ENCODE measurements at regions not wholly inside any gene's neighbourhood (a gene's known extent, or its start where the extent isn't known, plus 50 kb on each side); places are given as distances from the start of the nearest gene placed in this dataset.
"Not testable (repeated sequence)": the region's sequence is repeated elsewhere in the genome, so short reads cannot be mapped to it uniquely, and the experiment has no call there.

DNA sequence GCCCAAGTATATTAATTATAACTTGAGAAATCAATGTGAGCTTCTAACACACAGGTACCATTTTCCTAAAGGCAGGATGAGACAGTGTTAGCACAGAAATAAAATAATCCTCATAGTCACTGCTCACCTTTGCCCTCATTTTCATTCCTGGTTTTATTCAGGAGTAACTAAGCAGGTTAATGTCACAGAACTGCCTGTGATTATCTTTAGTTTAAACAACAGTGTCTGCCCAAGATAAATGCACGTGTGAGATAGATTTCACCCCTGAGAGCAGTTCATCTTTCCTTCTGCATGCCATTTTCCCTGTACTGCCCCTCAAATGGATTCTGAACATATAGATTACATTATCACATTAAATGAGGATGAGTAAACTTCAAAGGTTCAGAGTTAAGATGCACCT lies 250.7 kb downstream of the RMST start:
- FAIRE-seq (no peak), DNase-seq (ENCODE audit: low spot score) (no peak)

DNA sequence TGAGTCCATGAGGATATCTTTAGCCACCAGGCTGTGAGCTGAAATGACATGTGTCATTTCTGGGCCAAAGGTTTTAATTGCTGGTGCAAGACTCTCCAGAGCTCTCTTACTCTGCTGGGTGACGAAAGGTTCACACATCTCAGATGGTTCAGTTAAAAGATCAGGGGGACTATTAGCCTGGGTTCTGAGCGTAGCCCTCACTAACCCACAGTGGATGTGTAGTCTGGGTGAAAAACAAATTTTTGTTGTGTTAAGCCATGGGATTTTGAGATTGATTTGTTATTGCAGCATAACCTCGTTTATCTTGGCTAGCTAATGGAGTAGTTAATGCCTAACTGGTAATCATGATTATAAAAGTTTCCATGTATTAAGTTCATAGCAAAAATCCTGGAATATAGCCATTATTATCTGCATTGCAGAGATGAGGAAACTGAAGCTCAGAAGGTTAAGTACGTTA lies 251.5 kb downstream of the RMST start:
- no peak for FAIRE-seq
- DNase-seq (ENCODE audit: low spot score): no peak

DNA sequence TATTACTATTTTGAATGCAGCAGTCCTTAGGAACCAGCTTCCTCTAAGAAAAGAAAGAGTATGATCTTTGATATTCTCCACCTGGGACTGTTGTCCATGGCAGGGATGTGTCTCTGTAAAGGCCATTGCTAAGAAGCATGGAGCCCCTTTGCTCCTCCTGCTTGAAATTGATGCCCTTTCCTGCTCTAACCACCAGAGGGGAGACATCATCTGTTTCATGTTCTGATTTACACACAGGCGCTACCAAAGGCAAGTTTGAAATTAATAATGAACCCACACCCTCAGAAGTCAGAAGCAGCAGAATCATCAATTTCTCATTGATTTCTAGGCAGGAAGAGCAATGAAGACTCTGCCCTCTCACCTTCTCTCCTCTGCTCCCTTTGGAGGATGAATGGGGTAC lies 253.8 kb downstream of the RMST start:
- peak; percentile 8 for DNase-seq (ENCODE audit: low spot score)

DNA sequence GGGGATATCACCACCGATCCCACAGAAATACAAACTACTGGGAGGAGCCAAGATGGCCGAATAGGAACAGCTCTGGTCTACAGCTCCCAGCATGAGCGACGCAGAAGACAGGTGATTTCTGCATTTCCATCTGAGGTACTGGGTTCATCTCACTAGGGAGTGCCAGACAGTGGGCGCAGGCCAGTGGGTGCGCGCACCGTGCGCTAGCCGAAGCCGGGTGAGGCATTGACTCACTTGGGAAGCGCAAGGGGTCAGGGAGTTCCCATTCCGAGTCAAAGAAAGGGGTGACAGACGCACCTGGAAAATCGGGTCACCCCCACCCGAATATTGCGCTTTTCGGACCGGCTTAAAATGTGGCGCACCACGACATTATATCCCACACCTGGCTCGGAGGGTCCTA lies 261.2 kb downstream of the RMST start:
- not testable (repeated sequence) for DNase-seq (ENCODE audit: low spot score); FAIRE-seq

More for the DNA sequence above, 253.8 kb downstream of the RMST start:
- FAIRE-seq: no peak

DNA sequence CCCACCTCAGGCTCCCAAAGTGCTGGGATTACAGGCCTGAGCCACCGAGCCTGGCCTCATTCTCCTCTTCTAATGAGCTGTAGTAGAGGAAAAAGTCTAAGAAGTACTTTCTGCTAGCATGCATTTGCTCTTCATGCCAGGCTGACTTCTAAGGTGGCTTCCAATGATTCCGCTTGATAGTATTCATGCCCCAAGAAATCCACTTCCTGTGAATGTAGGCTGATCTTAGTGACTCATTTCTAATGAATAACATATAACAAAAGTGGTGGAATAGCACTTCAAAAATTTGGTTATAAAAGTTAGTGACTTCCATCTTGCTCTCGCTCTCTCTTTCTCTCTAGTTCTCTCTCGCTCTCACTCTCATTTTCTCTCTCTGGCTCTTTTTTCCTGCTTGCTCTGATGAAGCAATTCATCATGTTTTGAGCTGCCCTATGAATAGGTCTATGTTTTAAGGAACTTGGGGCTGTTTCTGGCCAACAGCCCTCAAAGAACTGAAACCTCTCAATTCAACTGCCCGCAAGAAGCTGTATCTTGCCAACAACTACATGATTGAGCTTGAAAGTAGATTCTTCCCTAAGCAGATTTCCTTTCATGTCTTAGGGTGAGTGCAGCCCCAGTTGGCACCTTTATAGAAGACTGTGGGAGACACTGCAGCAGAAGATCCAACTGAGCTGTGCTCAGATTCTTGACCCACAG lies 282.9 kb downstream of the RMST start:
- FAIRE-seq: no peak
- no peak for DNase-seq (ENCODE audit: low spot score)

DNA sequence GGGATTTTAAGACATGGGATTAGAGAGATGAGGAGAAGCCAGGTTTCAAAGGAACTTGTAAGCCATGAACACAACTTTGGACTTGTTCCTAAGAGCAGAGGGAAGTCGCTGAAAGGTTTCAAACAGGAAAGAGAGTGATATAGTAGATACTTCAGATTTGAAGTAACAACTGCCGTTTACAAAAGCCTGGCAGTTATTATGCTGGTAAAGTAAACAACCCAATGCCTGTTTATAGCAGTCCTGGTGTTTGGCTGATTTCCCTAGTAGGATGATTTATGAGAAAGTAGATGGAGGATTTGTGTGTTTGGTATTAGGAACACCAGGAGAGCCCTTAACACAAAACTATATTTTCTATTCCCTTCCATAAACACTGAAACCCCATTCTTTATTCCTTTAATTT lies 285.7 kb downstream of the RMST start:
- no peak for FAIRE-seq
- no peak for DNase-seq (ENCODE audit: low spot score)

DNA sequence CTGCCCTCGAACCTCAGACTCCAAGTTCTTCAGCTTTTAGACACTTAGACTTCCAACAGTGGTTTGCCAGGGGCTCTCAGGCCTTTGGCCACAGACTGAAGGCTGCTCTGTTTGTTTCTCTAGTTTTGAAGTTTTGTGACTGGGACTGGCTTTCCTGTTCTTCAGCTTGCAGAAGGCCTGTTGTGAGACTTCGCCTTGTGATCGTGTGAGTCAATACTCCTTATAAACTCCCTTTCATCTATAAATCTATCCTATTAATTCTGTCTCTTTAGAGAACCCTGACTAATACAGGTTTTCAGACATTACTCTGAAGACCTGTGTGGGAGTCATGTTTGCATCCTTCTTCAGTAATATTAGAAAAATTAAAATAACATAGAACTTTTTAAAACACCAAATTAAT lies 289.1 kb downstream of the RMST start:
- no peak for FAIRE-seq

DNA sequence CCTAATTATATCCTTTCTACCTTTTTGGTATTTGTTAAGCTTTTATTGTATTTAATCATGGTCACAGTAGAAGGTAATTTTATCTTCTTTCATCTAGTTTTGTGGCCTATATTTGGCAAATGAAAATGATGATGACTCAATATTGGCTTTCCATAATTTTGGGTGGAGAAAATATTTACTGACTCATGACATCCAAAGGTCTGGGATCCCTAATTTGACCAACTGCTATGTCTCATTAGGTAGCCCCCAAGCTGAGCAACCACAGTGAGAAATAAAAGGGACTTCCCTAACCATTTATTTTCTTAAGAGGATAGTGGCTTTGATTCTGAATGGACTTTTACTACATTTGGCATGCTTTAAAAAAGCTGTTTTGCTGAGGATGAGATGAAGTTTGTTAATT lies 289.5 kb downstream of the RMST start:
- no peak for FAIRE-seq
- DNase-seq (ENCODE audit: low spot score): no peak

More for the DNA sequence above, 289.1 kb downstream of the RMST start:
- DNase-seq (ENCODE audit: low spot score): no peak

DNA sequence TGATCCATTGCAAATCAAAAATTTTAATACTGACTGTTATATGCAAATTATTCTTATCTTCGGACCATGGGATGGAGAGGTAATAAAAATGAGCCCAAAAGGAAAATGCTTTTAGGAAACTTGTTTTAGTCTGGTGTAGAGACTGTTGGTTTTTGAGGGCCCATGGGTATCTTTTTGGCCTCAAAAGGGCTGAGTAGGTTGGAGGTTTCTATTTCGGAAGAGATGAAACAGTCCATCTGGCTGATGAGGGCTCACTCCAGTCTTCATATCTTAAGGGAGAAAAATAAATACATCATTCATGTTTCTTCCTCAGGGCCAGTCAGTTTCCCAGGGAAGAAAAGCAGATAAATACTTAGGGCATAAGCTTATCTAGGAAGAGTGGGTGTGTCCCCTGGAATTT lies 290.7 kb downstream of the RMST start:
- FAIRE-seq: no peak
- DNase-seq (ENCODE audit: low spot score): no peak

DNA sequence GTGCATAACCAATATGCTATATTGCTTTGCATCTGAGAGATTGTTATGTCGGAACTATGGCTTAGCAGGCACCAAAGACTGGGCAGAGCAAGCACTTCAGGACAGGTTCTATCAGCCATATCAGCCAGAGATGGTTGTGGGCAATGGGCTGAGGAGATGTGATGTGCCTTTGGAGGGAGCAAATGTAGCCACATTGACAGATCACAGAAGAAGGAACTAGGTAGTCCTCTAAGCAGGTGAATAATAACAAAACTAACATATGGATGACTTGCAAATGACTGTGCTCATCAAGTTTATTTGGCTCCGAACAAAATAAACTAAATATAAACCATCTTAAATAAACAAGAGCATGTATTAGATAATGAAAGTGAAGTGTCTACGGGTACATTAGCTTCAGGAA lies 291.7 kb downstream of the RMST start:
- DNase-seq (ENCODE audit: low spot score): no peak
- FAIRE-seq: no peak

DNA sequence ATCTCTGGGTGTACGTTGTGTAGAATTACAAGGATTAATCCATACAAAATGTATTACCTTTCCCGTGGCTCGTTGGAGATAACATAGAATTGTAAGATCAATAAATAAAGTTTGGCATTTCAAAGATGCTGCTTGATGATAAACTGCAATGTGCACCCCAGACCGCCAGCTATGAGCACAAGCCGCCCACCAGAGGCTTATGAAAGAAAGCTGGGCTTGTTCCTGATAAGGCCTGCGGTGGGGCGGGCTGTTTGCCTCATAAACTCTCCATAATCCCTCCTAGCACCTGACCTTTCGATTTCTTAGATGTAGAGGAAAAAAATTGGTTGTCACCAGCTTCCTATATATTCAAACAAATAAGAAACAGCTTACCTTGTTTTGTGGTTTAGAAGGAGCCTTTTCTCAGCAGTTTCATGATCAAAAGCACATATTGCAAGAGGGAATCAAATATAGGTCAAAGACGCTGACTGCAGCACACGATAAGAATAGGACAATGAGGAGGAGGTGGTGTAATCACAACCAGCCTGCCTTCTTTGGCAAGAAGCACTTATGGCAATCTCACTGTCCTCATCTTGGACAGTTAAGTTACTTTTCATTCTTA lies 293.6 kb downstream of the RMST start:
- FAIRE-seq (no peak), DNase-seq (ENCODE audit: low spot score) (no peak)

DNA sequence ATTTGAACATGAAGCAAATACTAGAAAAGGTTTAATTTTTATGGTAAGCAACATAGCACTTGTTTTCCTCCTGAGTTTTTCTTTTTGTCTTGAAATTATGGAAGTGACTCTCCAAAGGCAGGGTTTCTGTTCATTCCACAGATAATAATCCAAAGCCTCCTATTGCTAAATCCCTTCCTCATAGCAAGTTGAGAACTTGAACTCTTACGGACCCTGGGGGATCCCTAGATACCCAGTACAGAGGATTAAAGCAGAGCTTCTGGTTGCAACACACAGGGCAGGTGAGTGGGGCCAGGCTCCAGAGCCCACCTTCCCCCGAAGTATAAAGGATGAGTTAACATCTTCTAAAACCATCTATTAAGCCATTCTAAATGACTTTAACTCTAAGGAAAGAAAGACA lies 294.1 kb downstream of the RMST start:
- FAIRE-seq: no peak
- no peak for DNase-seq (ENCODE audit: low spot score)

DNA sequence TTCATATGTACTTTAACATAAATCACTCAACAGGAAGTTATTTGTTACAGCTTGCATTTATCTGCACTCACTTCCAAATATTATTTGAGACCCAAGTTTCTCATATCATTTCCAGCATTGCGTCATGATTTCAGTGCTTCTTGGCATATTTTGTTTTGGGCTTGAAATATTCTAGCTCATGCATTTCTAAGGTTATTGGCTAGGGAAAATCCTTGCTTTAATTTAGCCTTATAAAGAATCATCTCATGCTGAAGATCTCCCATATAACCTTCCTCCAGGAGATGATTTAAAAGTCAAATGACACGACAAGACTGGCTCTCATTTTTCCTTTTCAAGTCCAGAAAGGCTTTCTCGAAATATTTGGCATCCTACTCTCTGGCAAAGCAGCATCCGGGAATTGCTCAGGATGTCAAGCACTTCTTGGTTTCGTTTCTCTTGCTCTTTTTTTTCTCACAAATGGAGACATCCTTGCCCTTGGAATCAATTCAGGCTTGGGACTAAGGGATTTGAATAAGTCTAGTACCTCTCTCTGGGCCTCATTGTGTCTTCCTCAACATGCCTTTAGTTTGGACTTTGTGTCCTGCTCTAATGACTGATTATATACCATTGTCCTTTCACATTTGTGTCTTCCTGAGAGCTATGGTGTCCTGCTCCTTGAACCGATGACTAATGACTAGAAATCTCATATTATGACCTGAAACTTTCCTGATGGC lies 295.0 kb downstream of the RMST start:
- FAIRE-seq (no peak), DNase-seq (ENCODE audit: low spot score) (no peak)

DNA sequence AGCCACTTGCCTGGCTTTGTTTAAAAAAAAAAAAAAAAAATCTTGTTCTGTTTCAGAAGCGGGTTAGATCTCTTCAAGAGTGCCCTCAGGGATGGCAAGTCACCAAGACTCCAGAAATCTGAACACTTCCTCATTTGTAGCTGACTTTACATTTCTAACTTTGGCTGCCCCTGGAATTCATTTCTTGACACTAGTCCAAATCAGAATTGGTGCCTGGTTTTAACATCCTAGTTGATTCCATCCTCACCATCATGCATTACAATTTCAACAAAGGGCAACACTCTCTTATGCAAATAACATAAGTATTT lies 295.5 kb downstream of the RMST start:
- no peak for FAIRE-seq
- no peak for DNase-seq (ENCODE audit: low spot score)

DNA sequence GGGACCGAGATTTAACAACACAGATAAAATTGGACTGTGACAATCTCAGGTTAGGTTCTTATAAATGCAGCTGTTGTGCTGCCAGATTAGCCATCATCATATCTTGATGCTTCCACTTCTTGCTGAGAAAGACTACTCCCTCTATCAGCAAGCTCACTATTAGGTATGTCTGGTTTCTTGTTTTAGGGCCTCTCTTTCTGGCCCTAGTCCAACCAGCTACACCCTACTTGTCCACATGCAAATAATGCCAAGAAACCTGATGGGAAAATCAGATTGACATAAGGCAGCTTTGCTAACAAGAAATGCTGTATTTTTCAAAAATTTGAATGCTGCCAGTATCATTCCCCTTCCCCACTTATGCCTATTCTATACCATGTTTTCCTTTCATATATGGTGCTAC lies 296.0 kb downstream of the RMST start:
- DNase-seq (ENCODE audit: low spot score): no peak
- no peak for FAIRE-seq

DNA sequence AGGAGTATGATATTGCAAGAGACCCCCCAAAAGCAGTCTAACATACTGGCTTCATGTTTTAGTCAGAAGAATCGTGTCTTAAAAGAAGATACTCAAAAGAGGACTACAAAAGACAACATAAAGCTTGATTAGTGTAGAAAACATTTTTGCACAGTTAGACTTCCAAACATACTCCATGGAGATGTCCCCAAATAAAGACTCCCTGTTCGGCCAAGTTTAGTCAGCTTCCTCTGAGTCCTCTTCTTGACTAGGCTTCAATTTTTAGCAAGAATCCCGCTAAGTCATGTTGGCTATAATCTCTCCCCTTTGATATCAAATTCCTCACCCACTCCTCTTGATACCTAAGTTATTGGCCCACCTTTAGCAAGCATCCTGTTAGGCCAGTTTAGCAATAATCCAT lies 298.0 kb downstream of the RMST start:
- FAIRE-seq (no peak), DNase-seq (ENCODE audit: low spot score) (no peak)

DNA sequence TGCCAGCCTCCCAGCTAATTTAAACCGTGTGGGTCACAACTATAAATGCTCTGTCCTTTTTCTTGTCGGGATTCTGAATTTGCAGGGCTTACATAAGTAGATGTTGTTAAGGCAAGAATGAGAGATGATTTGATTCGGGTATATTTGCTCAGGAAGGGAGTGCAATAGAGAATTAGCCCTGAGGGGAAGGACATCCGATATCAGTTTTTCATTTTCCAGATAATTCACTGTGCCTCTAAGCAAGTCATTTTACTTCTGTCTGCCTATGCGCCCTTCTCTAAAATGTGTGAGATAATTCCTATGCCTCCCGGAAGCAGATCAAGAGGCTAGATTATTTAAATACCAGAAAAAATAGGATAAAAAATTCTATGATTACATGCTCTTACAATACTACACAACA lies 300.5 kb downstream of the RMST start:
- no peak for FAIRE-seq
- no peak for DNase-seq (ENCODE audit: low spot score)

DNA sequence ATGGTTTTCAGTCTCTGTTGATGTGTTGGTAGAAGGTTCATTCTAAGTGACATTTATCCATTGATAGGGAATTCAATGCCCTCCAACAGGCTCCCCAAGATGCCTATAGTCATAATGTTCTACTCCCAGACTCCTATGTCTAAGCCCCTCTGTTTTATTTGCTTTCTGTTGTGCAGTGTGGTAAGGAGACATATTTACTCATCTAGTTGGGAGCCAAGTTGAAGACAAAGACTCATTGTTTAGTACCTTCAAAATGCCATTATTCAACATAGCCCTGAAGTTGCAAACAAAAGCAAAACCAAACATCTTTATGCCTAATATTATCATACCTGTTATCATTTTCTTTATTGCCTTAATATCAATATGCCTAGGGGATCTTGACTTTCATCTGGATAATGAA lies 302.1 kb downstream of the RMST start:
- DNase-seq (ENCODE audit: low spot score) (no peak), FAIRE-seq (no peak)

DNA sequence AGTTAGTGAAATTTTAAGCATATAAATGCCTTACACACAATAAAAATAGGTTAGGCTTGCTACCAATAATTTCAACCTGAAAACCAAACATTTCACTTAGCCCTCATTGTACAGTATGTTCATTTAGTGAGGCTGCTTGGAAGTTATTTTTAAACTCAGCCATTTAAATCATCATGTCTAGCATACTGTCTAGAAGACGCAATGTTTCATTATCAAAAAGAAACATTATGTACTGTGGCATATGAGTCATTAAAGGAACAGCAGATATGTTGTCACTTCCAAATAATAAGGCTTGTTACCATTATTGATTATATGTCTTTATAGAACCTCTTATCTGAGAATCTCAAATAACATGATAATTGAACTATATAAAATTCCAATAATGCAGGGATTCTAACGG lies 304.7 kb downstream of the RMST start:
- FAIRE-seq (no peak), DNase-seq (ENCODE audit: low spot score) (no peak)

DNA sequence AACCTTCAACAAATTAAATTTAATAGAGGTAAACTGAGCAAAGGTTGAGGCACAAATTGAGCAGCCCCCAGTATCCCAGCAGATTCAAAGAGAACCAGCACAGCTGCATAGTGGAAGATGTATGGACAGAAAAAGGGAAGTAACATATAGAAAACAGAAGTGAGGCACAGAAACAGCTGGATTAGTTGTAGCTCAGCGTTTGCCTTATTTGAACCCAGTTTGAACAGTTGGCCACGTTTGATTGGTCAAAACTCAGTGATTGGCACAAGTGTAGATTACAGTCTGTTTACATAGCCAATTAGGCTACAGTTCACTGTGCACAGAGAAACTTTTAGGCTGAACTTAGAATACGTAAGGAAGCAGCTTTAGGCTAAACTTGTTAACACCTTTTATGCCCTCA lies 315.5 kb downstream of the RMST start:
- FAIRE-seq (no peak), DNase-seq (ENCODE audit: low spot score) (no peak)

DNA sequence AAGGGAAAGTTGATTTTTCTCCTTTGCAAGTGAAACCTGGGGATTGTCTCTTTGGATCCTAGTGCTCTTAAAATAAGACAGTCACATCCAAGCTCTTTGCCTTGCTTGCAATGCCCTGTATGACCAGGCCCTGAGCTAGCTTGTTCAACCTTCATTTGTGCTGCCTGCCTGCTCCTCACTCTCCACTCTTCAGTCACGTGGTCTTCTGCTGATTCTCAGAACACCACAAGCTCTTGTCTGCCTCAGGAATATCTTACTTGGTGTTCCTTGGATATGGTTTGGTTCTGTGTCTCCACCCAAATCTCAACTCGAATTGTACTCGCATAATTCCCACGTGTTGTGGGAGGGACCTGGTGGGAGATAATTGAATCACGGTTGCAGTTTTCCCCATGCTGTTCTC lies 318.7 kb downstream of the RMST start:
- DNase-seq (ENCODE audit: low spot score): no peak
- FAIRE-seq: no peak

DNA sequence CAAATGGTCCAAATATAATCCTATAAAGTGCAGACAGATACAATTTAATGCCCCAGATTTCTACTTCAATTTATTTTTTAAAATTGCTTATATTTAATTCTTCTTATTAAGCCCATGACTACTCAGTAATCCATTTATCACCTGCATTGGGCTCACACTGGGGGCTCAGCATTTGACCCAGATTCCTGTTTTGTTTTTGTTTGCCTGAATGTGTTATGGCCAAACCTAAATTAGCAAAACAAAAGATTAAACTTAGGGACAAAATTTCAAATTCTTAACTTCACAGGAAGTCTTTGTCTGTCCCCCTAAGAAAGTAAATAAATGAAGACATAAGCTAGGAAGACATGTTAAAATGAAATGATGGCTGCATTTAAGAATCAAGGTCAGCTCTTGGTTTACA lies 322.3 kb downstream of the RMST start:
- DNase-seq (ENCODE audit: low spot score) (no peak), FAIRE-seq (no peak)

DNA sequence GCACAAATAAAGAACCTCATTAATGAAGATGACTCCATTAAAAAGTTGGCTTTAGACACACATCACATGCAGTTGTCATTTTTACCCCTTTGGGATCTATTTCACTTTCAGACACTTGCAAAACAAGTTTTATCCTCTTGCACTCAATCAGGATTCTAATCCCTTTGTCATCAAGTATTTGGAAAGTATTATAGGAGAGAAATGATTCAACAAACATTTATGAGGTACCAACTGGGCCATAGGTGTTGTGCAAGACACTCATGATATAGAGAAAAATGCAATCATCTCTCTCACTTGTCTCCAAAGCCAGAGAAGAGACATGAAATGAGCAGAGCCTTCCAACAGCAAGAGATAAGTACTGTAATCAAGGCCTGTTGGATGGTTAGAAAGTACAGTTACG lies 327.7 kb downstream of the RMST start:
- FAIRE-seq (no peak), DNase-seq (ENCODE audit: low spot score) (no peak)
